ENCODE measurements at regions not wholly inside any gene's neighbourhood (a gene's known extent, or its start where the extent isn't known, plus 50 kb on each side); places are given as distances from the start of the nearest gene placed in this dataset.

GRCh38 chr18:11283479-11284161, 134.3 kb upstream of the PIEZO2 start:
- TF ChIP-seq POLR2A (IDR thresholded peaks at IDR 0.05; ENCODE audit: low read length) (no peak), GATA1 (IDR thresholded peaks at IDR 0.05; ENCODE audit: low read depth, low read length) (no peak)
